CD14-positive monocyte (primary cell): ENCODE measurements at regions not wholly inside any gene's neighbourhood (a gene's known extent, or its start where the extent isn't known, plus 50 kb on each side); places are given as distances from the start of the nearest gene placed in this dataset.

ENCODE experiments used
- DNase-seq, 3 donors: peaks; one replicate each; pipeline ENCODE4 v3.0.0-alpha.2; 2011 to 2022
- H2AFZ ChIP-seq: 2 replicates; pipeline ENCODE4 v1.6.0; 2012; ENCODE audit warnings: mild to moderate bottlenecking, low read depth, low read length, inconsistent platforms; ENCODE audit not compliant: insufficient read depth, poor library complexity, severe bottlenecking
- H3K27ac ChIP-seq, 2 donors: 1 replicate in 1 of 2; 2 replicates in 1 of 2; pipeline ENCODE4 v1.5.1; 2012 to 2013; ENCODE audit warnings: low read length in 2 of 2, control low read depth in 1 of 2, inconsistent platforms in 1 of 2, low read depth in 1 of 2, mild to moderate bottlenecking in 1 of 2
- H3K27me3 ChIP-seq, 2 donors: one replicate each; pipeline versions ENCODE4 v1.6.0 to v1.6.1; 2011 to 2013; ENCODE audit warnings: low read length in 2 of 2; ENCODE audit not compliant: control insufficient read depth in 2 of 2, insufficient read depth in 2 of 2
- H3K36me3 ChIP-seq, 2 donors: replicated peaks in 1 of 2; 1 replicate in 1 of 2; 2 replicates in 1 of 2; pipeline versions ENCODE4 v1.5.1 to v1.6.1; 2012 to 2013; ENCODE audit warnings: low read length in 2 of 2, control low read depth in 1 of 2, inconsistent platforms in 1 of 2, mild to moderate bottlenecking in 1 of 2; ENCODE audit not compliant: insufficient read depth in 2 of 2, control insufficient read depth in 1 of 2
- H3K4me1 ChIP-seq, 2 donors: 1 replicate in 1 of 2; 2 replicates in 1 of 2; pipeline versions ENCODE4 v1.5.1 to v1.6.1; 2012 to 2013; ENCODE audit warnings: low read length in 2 of 2, control low read depth in 1 of 2, inconsistent platforms in 1 of 2, mild to moderate bottlenecking in 1 of 2, moderate library complexity in 1 of 2; ENCODE audit not compliant: insufficient read depth in 2 of 2, control insufficient read depth in 1 of 2
- H3K4me2 ChIP-seq: replicated peaks from 2 replicates; pipeline ENCODE3; 2012; ENCODE audit warnings: low read length, moderate library complexity, mild to moderate bottlenecking; ENCODE audit not compliant: poor library complexity, severe bottlenecking; ENCODE audit errors: extremely low read depth
- H3K4me3 ChIP-seq, 3 experiments: fragments of 200-600 bp in 1 of 3; sonication (generic) in 1 of 3; replicated peaks in 1 of 3; 1 replicate in 2 of 3; 2 replicates in 1 of 3; pipeline ENCODE4 v1.5.1; 2011 to 2013; ENCODE audit warnings: low read length in 3 of 3, mild to moderate bottlenecking in 3 of 3, control low read depth in 2 of 3, low read depth in 2 of 3, inconsistent platforms in 1 of 3, moderate library complexity in 1 of 3
- H3K79me2 ChIP-seq: 2 replicates; pipeline ENCODE4 v1.6.0; 2012; ENCODE audit warnings: mild to moderate bottlenecking, control low read depth, inconsistent platforms, low read length, moderate library complexity; ENCODE audit not compliant: insufficient read depth
- H3K9ac ChIP-seq: 2 replicates; pipeline ENCODE4 v1.6.0; 2017; ENCODE audit warnings: low read length, mild to moderate bottlenecking; ENCODE audit not compliant: insufficient read depth, poor library complexity, severe bottlenecking
- H3K9me3 ChIP-seq, 2 donors: replicated peaks in 1 of 2; 1 replicate in 1 of 2; 2 replicates in 1 of 2; pipeline versions ENCODE4 v1.5.1 to v1.6.1; 2012 to 2013; ENCODE audit warnings: low read length in 2 of 2, control low read depth in 1 of 2; ENCODE audit not compliant: control insufficient read depth in 1 of 2, insufficient read depth in 1 of 2
- H4K20me1 ChIP-seq: 2 replicates; pipeline ENCODE4 v1.6.0; 2012; ENCODE audit warnings: mild to moderate bottlenecking, low read length, control low read depth, moderate library complexity; ENCODE audit not compliant: insufficient read depth
- H3K27ac Mint-ChIP-seq, 7 donors: one replicate each; pipeline ENCODE4 v1.8.0; 2020; ENCODE audit warnings: mild to moderate bottlenecking in 7 of 7, mixed read lengths in 7 of 7, moderate library complexity in 6 of 7, inconsistent platforms in 2 of 7
- H3K27me3 Mint-ChIP-seq, 3 donors: one replicate each; pipeline ENCODE4 v1.8.0; 2021 to 2022; ENCODE audit warnings: low read depth in 3 of 3, mild to moderate bottlenecking in 3 of 3, mixed read lengths in 3 of 3, moderate library complexity in 3 of 3, inconsistent platforms in 1 of 3
- H3K36me3 Mint-ChIP-seq, 2 donors: one replicate each; pipeline ENCODE4 v1.8.0; 2020; ENCODE audit warnings: mixed read lengths in 2 of 2, inconsistent platforms in 1 of 2, mild to moderate bottlenecking in 1 of 2
- H3K4me1 Mint-ChIP-seq: one replicate; pipeline ENCODE4 v1.8.0; 2020; ENCODE audit warnings: mild to moderate bottlenecking, mixed read lengths
- H3K4me3 Mint-ChIP-seq, 2 donors: one replicate each; pipeline ENCODE4 v1.8.0; 2020; ENCODE audit warnings: mild to moderate bottlenecking in 2 of 2, mixed read lengths in 2 of 2, moderate library complexity in 1 of 2
- H3K9me3 Mint-ChIP-seq, 7 donors: one replicate each; pipeline ENCODE4 v1.8.0; 2020 to 2022; ENCODE audit warnings: mixed read lengths in 7 of 7, mild to moderate bottlenecking in 6 of 7, moderate library complexity in 6 of 7, inconsistent platforms in 2 of 7
- CTCF ChIP-seq: fragments of 200-600 bp; IDR thresholded peaks from one replicate; pipeline ENCODE4 v1.8.0; 2022; ENCODE audit warnings: antibody characterized with exemption, mild to moderate bottlenecking
- WGBS: methylation state at CpG from one replicate; pipeline ENCODE4 v1.1.5; 2013; ENCODE audit warnings: missing lambda C conversion rate; ENCODE audit not compliant: insufficient coverage; 5-methylcytosine and 5-hydroxymethylcytosine counted together
- intact Hi-C, 2 donors: fragments of 100-400 bp; cut with micrococcal nuclease; formaldehyde crosslinking; loops; one replicate each; pipeline versions ENCODE4 v1.15.0 to v1.15.1; 2023

GRCh38 chr7:118657391-118658005 is 433.0 kb downstream of the ANKRD7 start:
- Histone ChIP-seq H3K27me3 (no peaks in the 10 kb centered on the region), H3K79me2 (no peaks in the 10 kb centered on the region), H3K9ac (no peak overlapping the region), H3K4me2 (no peak overlapping the region), H3K4me3 (no peak overlapping the region), H4K20me1 (no peaks in the 10 kb centered on the region), H3K4me1 (no peaks in the 10 kb centered on the region), H3K27ac (no peak overlapping the region), H2AFZ (no peak overlapping the region), H3K36me3 (no peaks in the 10 kb centered on the region), H3K9me3 (no peaks in the 10 kb centered on the region)
- no peak overlapping the region for H3K4me3 Mint-ChIP-seq
- no peak overlapping the region for H3K27ac Mint-ChIP-seq
- TF ChIP-seq CTCF = no peak
- 86% methylated on average over 1 of the region's 5 CpGs for WGBS
- H3K4me1 Mint-ChIP-seq = no peaks in the 10 kb centered on the region
- intact Hi-C loops = no loop called here
- H3K9me3 Mint-ChIP-seq = no peaks in the 10 kb centered on the region
- peaks cover 0 to 2% (median 0%) of the 10 kb centered on the region in 3 donors for H3K27me3 Mint-ChIP-seq
- no peaks in the 10 kb centered on the region for H3K36me3 Mint-ChIP-seq
- no peak for DNase-seq

GRCh38 chr7:118662266-118662665 is 437.8 kb downstream of the ANKRD7 start:
- H3K4me1 Mint-ChIP-seq = no peaks in the 10 kb centered on the region
- Histone ChIP-seq H3K27ac (no peak overlapping the region), H3K79me2 (no peaks in the 10 kb centered on the region), H3K4me3 (no peak overlapping the region), H4K20me1 (no peaks in the 10 kb centered on the region), H3K4me2 (no peak overlapping the region), H3K9ac (no peak overlapping the region), H3K27me3 (no peaks in the 10 kb centered on the region), H3K36me3 (no peaks in the 10 kb centered on the region), H2AFZ (no peak overlapping the region), H3K4me1 (no peaks in the 10 kb centered on the region), H3K9me3 (no peaks in the 10 kb centered on the region)
- no peak overlapping the region for H3K4me3 Mint-ChIP-seq
- no CpG with 5 or more reads among the region's 2 CpGs for WGBS
- H3K36me3 Mint-ChIP-seq = no peaks in the 10 kb centered on the region
- H3K27ac Mint-ChIP-seq = no peak overlapping the region
- no peak for TF ChIP-seq CTCF
- H3K27me3 Mint-ChIP-seq = peaks cover 0 to 2% (median 0%) of the 10 kb centered on the region in 3 donors
- H3K9me3 Mint-ChIP-seq = no peaks in the 10 kb centered on the region
- intact Hi-C loops = no loop called here
- DNase-seq = no peak
